PC-9 (cell line): ENCODE measurements at regions not wholly inside any gene's neighbourhood (a gene's known extent, or its start where the extent isn't known, plus 50 kb on each side); places are given as distances from the start of the nearest gene placed in this dataset.

Experiments used
- EZH2 ChIP-seq: fragments of 200-600 bp; sonication (generic); IDR thresholded peaks from 2 replicates; pipeline ENCODE4 v1.8.0; 2017; ENCODE audit warnings: antibody characterized with exemption, low read depth
- TF ChIP-seq, protein P1 (sequence below): fragments of 200-600 bp; sonication (generic); conservative IDR thresholded peaks from 2 replicates; pipeline ENCODE4 v1.6.1; 2017; ENCODE audit warnings: mixed run types, antibody characterized with exemption, mild to moderate bottlenecking, moderate library complexity

- TF ChIP-seq, protein P1, sequence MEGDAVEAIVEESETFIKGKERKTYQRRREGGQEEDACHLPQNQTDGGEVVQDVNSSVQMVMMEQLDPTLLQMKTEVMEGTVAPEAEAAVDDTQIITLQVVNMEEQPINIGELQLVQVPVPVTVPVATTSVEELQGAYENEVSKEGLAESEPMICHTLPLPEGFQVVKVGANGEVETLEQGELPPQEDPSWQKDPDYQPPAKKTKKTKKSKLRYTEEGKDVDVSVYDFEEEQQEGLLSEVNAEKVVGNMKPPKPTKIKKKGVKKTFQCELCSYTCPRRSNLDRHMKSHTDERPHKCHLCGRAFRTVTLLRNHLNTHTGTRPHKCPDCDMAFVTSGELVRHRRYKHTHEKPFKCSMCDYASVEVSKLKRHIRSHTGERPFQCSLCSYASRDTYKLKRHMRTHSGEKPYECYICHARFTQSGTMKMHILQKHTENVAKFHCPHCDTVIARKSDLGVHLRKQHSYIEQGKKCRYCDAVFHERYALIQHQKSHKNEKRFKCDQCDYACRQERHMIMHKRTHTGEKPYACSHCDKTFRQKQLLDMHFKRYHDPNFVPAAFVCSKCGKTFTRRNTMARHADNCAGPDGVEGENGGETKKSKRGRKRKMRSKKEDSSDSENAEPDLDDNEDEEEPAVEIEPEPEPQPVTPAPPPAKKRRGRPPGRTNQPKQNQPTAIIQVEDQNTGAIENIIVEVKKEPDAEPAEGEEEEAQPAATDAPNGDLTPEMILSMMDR, result no peak
- TF ChIP-seq EZH2, result no peak
These were observed 300.9 kb downstream of the FOXL1 start for GRCh38 chr16:86879268-86879667.
